ENCODE measurements at regions not wholly inside any gene's neighbourhood (a gene's known extent, or its start where the extent isn't known, plus 50 kb on each side); places are given as distances from the start of the nearest gene placed in this dataset.

GRCh38 chr4:159900562-159900961 lies 797.7 kb downstream of the RAPGEF2 start:
- Histone ChIP-seq H3K9ac (ENCODE audit: control insufficient read depth, insufficient read depth, low read length) (no peak overlapping the region), H2AFZ (ENCODE audit: control insufficient read depth, low read depth, low read length) (no peak overlapping the region), H3K4me3 (no peak overlapping the region), H3K27me3 (replicated peaks in 1 of 2; ENCODE audit: control insufficient read depth in 2 of 2, insufficient read depth in 2 of 2, low read length in 1 of 2) (no peaks in the 10 kb centered on the region), H3K4me2 (ENCODE audit: control insufficient read depth, insufficient read depth) (no peak overlapping the region), H3K36me3 (ENCODE audit: control insufficient read depth in 2 of 2, insufficient read depth in 2 of 2, low read length in 1 of 2) (no peaks in the 10 kb centered on the region), H3K9me3 (replicated peaks; ENCODE audit: control insufficient read depth, insufficient read depth, low read length) (no peaks in the 10 kb centered on the region), H3K79me2 (ENCODE audit: control insufficient read depth, insufficient read depth, low read length) (no peaks in the 10 kb centered on the region), H4K20me1 (ENCODE audit: control insufficient read depth, insufficient read depth) (no peaks in the 10 kb centered on the region), H3K4me1 (ENCODE audit: control insufficient read depth, insufficient read depth, low read length) (no peaks in the 10 kb centered on the region), H3K27ac (ENCODE audit: control insufficient read depth, insufficient read depth) (no peak overlapping the region)
- 0% methylated on average over 1 of the region's 1 CpG for WGBS (ENCODE audit: insufficient coverage, insufficient replicate concordance, low lambda C conversion rate, missing lambda C conversion rate)
- no peak for DNase-seq (ENCODE audit: low read depth, low spot score)
- CTCF ChIA-PET, result no interaction called here
- POLR2A ChIA-PET, result interaction anchor here (0.7 kb wide), 1 partner anchor 229 kb away, joined by 3 read pairs; no protein-coding TSS in a partner anchor
- SMC1A ChIA-PET (ENCODE audit: uncharacterized antibody, unreplicated experiment), result no interaction called here
- in situ Hi-C loops (cut with MboI), result no loop called here
- BruUV-seq (replicated peaks), result no TSS peak
- ATAC-seq, result no peak
- intact Hi-C loops (cut with micrococcal nuclease; ENCODE audit: unreplicated experiment), result no loop called here
- no peak for FAIRE-seq
- RAD21 ChIA-PET (ENCODE audit: unreplicated experiment), result no interaction called here
- TF ChIP-seq MYB (IDR thresholded peaks at IDR 0.05; ENCODE audit: borderline replicate concordance, low read depth, low read length), result no peak
- no peak for TF ChIP-seq KLF5 (IDR thresholded peaks at IDR 0.05; ENCODE audit: partially characterized antibody)
- no peak for TF ChIP-seq TBL1XR1 (IDR thresholded peaks at IDR 0.05; ENCODE audit: low read depth, low read length)
- TF ChIP-seq IKZF1 (conservative IDR thresholded peaks at IDR 0.05), result no peak
- TF ChIP-seq GATAD2B (conservative IDR thresholded peaks at IDR 0.05; ENCODE audit: low read depth), result no peak
- TF ChIP-seq MYC (IDR thresholded peaks at IDR 0.05; ENCODE audit: insufficient read depth, insufficient read length, insufficient replicate concordance, low read length, severe bottlenecking), result no peak
- no peak for TF ChIP-seq EED (IDR thresholded peaks at IDR 0.05; ENCODE audit: low read depth)
- no peak for TF ChIP-seq DPF2 (IDR thresholded peaks at IDR 0.05)
- no peak for TF ChIP-seq NFYB (IDR thresholded peaks at IDR 0.05; ENCODE audit: insufficient read depth, low read depth, low read length)
- TF ChIP-seq MXI1 (IDR thresholded peaks at IDR 0.05; ENCODE audit: low read depth, low read length), result no peak
- no peak for TF ChIP-seq EP300 (IDR thresholded peaks at IDR 0.05; ENCODE audit: borderline replicate concordance in 1 of 2, control insufficient read depth in 1 of 2, low read depth in 2 of 2, low read length in 2 of 2)
- no peak for TF ChIP-seq RELA (IDR thresholded peaks at IDR 0.05; ENCODE audit: borderline replicate concordance, partially characterized antibody)
- TF ChIP-seq WRNIP1 (IDR thresholded peaks at IDR 0.05; ENCODE audit: borderline replicate concordance, low read depth, low read length), result no peak
- no peak for TF ChIP-seq ZBTB4 (CRISPR knock-in tag; IDR thresholded peaks at IDR 0.05)
